Breast epithelium (tissue), 3 donors: ENCODE measurements at regions not wholly inside any gene's neighbourhood (a gene's known extent, or its start where the extent isn't known, plus 50 kb on each side); places are given as distances from the start of the nearest gene placed in this dataset.

ENCODE experiments used
- CTCF ChIP-seq, 3 donors: fragments of 450-650 bp; IDR thresholded peaks; one replicate each; pipeline ENCODE4 v1.5.1; 2016 to 2017; ENCODE audit warnings: antibody characterized with exemption in 3 of 3, mild to moderate bottlenecking in 3 of 3, moderate library complexity in 3 of 3
- POLR2A ChIP-seq: fragments of 450-650 bp; IDR thresholded peaks from one replicate; pipeline ENCODE4 v1.6.1; 2016; ENCODE audit warnings: antibody characterized with exemption, mild to moderate bottlenecking, moderate library complexity

GRCh38 chr18:75790111-75790510 is 362.6 kb upstream of the SMIM21 start:
- TF ChIP-seq CTCF (IDR thresholded peaks at IDR 0.05): no peak
- TF ChIP-seq POLR2A: no peak
